Caki2 (cell line): ENCODE measurements at regions not wholly inside any gene's neighbourhood (a gene's known extent, or its start where the extent isn't known, plus 50 kb on each side); places are given as distances from the start of the nearest gene placed in this dataset.
"Not testable (repeated sequence)": the region's sequence is repeated elsewhere in the genome, so short reads cannot be mapped to it uniquely, and the experiment has no call there.

Experiments
- DNase-seq: peaks from one replicate; pipeline ENCODE4 v3.0.0-alpha.2; 2015; ENCODE audit warnings: low read depth
- in situ Hi-C: cut with HindIII; loops from 2 replicates; pipeline ENCODE4 v1.10.0; 2016; ENCODE audit warnings: low sequenced_read_pairs, low pct_unique_long_range_greater_than_20kb, mixed read lengths

DNA sequence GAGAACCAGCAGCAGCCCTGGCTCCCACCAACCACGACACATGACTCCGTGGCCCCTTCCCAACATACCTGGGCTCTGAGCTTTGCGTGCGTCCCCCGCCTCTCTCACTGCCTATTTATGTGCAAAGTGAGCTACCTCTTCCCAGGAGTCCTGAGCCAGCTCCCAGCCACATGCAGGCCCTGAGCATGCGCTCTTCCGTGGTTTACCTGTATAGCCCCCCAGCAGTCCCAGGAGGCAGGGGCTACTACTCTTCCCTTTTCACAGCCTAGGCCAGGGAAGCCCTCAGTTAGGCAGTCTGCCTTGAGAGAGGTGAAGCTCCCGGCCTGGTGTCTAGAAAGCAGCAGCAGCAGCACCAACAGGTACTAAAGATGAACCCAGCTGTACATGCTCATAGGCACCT, 114.8 kb upstream of the CDYL start:
- in situ Hi-C loops: no loop called here
- no peak for DNase-seq

DNA sequence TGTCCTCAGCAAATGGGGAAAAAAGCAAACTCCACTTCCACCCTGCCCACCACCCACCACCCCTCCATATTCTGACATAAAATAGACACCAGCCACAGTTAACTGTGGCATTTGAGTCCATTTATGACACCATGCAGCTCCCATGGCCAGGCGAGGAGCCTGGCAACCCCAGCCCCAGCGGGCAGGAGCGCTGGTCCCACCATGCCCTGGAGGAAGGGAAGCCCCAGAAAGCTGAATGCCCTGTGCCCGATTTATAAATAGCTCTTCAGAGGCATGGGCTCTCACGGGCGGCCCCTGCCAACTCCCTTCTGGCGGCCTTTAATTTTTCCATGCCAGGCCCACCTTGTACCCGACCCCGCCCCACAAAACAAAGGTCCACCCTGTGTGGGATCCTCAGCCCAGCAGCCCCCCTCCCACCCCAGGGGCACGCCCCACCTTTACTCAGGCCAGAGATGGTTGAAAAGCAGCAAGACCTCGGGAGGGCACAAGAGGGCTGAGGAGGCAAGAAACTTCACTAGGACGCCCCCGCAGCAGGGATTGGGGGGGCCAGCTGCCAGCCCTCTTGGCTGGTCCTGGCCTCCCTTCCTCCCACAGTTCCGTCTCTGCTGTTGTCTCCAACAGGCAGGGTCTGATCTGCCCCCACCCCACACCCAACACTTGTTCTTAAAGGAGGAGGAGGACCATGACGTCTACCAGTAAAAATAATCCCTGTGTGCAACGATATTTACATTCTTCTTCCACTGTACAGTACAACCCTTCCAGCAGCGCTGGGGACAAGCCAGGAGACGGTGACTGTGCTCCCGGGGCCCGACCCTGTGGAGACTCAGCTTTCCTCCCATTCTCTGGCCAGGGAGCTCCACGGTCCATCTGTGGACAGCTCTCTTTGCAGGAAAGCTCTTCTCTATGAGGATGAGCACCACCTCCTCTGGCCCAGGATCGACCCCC, 115.6 kb upstream of the CDYL start:
- no peak for DNase-seq
- in situ Hi-C loops: no loop called here

DNA sequence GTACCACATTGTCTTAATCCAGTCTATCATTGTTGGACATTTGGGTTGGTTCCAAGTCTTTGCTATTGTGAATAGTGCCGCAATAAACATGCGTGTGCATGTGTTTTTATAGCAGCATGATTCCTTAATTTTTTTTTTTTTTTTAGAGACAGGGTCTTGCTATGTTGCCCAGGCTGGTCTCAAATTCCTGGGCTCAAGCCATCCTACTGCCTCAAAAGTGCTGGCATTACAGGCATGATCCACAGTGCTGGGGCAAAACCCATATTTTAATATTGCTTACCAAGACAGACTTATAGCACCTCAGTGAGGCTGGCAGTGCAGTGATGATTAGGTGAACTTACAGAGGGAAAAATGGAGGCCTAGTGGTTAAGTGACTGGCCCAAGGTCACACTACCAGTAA, 116.5 kb upstream of the CDYL start:
- in situ Hi-C loops, DNase-seq: not testable (repeated sequence)

DNA sequence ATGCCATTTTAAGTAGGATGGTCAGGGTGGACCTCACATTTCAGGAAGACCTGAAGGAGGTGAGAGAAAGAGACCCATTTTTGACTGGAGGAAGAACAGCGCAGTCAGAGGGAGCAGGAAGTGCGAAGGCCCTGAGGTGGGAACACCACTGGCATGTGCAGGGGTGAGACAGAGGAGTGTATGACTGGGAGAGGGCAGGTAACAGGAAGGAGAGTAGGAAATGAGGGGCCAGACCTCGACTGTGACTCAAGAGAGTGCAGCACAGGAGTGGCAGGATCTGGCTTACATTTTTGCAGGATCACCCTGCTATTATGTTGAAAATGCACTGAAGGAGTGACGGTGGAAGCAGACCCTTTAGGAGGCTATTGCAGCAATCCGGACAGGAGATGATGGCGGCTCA, 117.7 kb upstream of the CDYL start:
- no peak for DNase-seq
- in situ Hi-C loops: no loop called here

DNA sequence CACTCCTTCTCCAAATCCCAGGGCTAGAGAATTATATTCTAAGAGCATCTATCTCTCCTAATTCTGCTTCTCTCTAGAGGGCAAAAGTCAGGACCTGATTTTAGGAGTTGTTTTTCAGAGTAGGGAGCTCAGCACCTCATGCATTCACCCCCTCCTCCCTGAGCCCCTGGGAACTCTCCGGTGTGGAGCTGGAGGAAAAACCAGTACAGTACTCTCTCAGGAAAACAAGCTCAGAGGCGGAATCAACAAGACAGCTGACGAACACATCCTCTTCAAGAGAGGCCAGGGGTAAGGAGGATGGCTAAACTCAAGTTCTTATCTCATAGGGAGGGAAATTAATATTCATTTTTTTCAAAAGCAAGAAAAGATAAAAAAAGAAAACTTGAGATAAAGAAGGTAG, 120.1 kb upstream of the CDYL start:
- DNase-seq: no peak
- in situ Hi-C loops: no loop called here

DNA sequence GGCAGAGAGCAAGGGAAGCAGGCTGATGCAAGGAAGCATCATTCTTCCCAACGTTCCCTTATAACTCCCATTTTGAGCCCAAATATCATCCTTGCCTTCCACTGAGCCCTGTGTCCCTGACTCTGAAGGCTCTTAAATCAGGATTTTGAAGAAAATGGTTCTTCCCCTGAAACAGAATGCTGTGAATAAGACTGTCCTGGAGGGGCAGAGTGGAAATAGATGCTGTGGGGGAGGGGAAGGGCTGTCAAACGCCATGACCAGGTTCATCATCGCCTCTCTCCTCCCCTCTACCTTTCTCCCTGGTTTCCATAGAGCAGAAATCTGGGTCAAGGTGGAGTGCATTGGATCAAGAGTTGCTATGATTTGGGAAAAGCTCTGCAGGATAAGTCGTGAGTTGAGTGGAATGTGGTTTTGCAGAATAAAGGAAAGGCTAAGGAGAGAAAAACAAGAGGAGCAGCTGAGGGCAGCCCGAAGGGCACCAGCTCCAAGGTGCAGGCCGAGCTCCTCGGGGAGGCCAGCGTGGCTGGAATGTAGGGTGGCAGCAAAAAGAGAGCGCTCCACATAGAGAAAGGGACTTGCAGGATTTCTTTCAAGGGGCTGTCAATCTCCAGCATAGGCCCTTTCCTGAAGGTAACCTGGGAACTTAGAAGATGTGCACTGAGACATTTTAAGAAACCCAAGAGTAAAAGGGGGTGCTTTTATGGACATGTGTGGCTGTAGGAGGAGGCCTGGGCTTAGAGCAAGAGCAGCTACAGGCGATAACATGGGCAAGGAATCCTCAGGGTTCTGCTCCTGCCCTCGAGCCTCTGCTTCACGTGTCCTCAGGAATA, 120.8 kb upstream of the CDYL start:
- in situ Hi-C loops: no loop called here
- DNase-seq: no peak

DNA sequence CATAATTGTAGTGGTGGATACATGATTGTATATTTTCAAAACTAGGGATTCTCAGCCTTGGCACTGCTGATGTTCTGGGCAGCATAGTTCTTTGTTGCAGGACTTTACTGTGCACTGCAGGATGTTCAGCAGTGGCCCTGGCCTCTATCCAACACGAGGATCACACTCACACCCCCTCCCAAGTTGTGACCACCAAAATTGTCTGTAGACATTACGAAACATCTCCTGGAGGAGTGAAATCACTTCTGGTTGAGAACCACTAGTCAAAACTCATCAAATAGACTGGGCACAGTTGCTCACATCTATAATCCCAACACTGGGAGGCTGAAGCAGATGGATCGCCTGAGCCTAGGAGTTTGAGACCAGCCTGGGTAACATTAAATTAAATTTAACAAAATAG, 123.1 kb upstream of the CDYL start:
- no peak for DNase-seq
- in situ Hi-C loops: no loop called here

DNA sequence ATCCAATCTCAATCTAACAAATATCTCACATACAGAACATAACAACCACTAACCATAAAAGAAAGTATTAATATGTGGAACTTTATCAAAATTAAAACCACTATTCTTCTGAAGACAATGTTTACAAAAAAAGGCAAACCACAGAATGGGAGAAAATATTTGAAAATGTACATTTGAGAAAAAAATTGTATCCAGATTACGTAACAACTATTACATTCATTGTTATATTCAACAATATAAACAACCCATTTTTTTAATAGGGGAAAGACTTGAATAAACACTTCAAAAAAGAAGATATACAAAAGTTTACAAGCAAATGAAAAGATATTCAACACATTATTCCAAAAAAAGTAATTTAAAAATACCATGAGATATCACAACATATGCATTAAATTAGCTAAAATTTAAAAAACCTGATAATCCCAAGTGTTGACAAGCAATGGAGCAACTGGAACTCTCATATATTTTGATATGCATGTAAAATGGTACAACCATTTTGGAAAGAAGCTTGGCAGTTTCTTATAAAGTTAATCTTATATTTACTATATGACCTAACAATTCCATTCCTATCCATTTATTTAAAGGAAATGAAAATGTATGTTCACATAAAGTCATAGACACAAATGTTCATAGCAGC, 124.3 kb upstream of the CDYL start:
- in situ Hi-C loops: no loop called here
- DNase-seq: no peak

DNA sequence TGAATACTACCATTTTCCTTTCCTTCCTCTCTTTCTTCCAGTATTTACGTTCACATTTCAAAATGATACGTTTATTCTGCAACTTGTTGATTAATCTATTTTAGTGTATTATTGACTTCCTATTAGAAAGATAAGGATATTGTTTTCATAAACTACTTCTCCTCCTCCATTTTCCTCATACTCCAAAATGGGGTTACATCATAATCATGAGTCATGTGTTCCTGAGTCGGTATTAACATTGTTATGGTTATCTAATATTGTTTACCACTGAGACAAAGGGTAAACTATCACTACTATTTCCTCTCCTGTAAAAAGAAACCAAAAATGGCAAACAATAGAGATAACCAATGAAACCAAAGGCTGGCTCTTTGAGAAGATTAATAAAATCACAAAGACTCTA, 126.5 kb upstream of the CDYL start:
- no peak for DNase-seq
- in situ Hi-C loops: no loop called here

DNA sequence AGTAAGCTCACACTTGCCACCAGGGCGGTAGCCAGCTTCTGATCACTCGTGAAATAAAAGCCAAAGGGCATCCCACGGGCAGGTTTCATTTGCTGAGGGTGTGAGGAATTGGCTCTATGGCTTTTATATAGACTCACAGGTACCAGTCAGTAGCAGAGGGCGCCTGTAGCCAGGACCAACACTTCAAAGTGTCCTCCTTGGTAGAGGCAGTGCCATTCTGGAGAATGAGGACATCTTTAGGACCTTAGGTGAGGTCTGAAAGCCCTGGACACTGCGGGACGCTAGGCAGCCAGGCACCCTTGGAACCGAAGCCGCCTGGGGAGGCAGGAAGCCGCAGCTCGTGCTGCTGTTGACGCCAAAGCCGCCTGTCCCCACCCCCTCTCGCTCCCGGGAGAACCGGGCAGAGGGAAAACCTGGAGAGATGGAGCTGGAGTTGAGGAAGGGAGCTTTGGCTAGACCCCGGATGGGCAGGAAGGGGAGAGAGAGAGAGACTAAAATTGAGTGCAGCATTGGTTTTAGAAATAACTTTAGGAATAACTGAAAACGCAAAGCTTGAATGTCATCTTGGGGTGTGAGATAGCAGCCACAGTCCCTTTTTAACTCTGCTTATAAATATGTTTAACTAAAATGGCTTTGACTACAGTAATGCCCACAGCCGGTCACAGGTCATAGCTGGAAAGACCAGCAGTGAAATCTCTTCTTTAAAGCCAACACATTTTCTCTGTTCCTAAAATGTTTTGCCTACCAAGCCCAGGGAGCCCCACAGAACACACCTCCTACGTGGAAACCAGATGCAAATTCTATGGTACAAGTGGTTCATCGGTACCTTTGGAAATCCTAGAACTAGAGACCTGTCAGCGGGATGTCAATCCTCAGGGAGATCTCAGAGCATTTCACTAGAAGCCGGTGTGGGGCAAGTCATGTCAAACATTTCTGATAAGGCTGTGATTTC, 128.5 kb upstream of the CDYL start:
- peak; percentile 66 for DNase-seq
- in situ Hi-C loops: no loop called here

DNA sequence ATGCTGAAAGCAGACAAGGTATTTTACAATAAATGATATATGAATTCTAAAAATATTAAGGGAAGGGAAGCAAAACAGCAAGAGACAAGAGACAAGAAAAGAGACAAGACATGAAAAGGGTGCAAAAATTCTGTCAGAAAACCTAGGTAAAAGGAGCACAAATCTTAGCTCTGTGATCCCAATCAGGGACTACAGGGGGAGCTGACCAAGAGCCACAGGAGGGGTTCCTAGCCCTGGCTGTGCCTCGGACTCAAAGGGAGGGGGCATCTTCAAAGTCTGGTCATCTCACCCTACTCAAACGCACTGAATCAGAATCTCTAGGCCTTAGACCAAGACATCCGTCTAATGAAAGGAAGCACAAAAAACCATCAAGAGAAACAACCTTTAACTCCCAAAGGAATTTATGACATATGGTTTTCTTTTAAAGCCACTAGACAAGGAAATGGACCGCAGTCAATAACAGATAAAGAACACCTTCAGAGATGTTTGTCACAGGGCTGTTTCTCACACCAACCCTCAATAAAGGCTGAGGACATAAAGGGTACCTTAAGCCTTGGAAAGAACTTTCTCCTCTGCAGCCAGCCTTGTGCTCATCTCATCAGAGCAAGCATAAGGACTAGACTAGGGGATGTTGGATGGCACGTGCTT, 130.4 kb upstream of the CDYL start:
- DNase-seq: no peak
- in situ Hi-C loops: no loop called here

DNA sequence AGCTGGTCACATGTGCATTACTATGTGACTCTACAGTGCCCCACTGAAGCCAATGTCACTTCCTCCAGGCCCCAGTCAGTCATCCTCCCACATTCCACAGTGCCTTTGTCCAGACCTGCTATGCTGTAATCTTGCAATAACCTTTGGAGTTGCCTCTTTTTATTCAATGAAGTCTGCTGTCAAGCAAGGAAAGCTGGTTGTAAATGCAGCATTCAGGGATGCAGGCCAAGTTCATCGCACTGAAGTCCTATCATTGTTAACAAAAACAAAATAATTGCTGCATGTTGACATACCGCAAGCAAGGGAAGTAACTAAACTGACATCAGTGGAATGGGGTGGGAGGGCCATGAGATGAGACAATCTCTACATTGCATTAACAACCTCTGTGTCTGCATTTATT, 131.2 kb upstream of the CDYL start:
- in situ Hi-C loops: no loop called here
- no peak for DNase-seq

DNA sequence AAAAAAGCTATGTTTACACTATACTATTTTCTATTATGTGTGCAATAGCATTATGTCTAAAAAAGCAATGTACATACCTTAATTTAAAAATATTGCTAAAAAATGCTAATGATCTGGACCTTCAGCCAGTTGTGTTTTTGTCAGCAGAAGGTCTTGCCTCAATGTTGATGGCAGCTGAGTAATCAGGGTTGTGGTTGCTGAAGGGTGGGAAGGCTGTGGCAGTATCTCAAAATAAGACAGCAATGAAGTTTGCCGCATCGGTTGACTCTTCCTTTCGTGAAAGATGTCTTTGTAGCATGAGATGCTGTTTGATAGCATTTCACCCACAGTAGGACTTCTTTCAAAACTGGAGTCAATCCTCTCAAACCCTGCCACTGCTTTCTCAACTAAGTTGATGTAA, 134.7 kb upstream of the CDYL start:
- in situ Hi-C loops: no loop called here
- no peak for DNase-seq

DNA sequence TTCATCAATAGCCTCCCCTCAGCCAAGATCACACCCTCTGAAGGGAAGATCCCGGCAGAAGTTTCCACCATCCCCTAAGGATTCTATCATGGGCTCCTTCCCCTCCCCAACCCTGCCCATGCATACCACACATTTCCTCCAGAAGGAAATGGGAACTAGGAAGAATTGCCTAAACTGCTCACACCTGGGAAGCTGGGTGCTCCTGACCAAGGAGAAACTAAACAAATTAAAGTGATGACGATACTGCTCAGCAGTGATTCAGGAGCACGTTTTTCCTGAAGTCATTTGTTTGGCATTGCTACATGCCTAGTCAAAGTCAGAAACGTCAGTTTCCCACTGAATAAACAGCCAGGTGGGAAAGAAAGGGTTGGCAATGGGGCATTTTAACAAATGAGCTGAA, 136.1 kb upstream of the CDYL start:
- in situ Hi-C loops: no loop called here
- DNase-seq: no peak

DNA sequence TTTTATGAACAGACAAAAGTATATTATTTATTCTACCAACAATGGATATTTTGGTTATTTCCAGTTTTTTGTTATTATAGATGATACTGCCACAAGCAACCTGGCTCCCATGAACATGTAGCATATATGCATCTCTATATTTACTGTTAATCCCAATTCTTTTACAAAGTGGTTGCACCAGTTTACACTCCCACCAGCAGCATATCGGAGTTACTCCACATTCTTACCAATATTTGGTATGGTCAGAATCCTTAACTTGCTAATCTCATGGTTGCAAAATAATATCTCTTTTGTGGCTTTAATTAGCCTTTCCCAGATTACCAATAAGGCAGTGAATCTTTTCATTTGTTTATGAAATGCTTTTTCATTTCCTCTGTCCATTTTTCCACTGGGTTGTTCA, 137.6 kb upstream of the CDYL start:
- DNase-seq: no peak
- in situ Hi-C loops: no loop called here

DNA sequence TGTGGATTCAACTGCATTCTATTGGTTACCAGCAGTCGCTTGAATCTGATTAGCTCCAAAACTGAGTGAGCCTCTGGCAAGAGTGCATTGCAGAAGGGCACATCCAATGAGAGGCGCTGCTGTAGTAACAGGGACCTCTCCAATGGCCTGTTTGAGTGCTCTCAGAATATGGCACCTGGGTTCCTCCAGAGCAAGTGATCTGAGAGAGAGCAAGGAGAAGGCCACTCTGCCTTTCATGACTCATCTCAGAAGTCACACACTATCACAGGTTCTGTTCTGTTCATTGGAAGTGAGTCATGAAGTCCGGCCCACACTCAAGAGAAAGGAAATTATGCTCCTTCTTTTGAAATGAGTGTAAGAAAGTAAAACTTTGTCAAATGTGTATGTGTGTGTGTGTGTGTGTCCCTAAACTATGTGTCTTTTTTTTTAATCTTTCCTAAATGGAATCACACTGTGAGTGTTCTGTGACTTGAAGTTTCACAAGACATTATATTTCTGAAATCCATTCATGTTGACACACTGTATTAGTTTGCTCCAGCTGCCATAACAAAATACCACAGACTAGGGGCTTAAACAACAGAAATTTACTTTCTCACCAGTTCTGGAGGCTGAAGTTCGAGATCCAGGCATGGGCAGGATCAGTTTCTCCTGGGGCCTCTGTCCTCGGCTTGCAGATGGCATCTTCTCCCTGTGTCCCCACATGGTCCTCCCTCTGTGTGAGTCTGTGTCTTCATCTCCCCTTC, 138.3 kb upstream of the CDYL start:
- in situ Hi-C loops: no loop called here

DNA sequence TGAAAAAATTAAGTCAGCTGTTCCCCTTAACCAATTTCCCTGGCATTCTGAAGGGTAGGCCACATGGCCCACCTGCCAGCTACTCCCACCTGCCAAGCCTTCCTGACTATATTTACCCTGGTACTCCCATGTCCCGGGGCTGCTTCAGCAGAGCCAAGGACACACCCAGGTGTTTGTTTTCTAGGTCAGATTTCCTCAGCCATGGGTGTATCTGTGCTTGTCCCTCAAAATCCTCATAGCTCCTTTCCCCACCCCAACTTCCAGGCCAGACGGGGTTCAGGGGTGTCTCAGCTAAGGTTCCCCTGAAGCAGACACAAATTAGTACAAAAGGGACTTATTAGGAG, 139.4 kb upstream of the CDYL start:
- in situ Hi-C loops: no loop called here
- no peak for DNase-seq

More for the DNA sequence above, 138.3 kb upstream of the CDYL start:
- peak; percentile 25 for DNase-seq
